ENCODE measurements at regions not wholly inside any gene's neighbourhood (a gene's known extent, or its start where the extent isn't known, plus 50 kb on each side); places are given as distances from the start of the nearest gene placed in this dataset.

GRCh38 chr10:33927347-33927746 is 592.9 kb upstream of the NRP1 start:
- intact Hi-C loops (cut with DNase I; ENCODE audit: low total_unique reads), result no loop called here
- DNase-seq, result no peak
- in situ Hi-C loops (cut with MboI; ENCODE audit: low pct_ligation_motif_present in 1 of 4, low pct_unique_long_range_greater_than_20kb in 1 of 4, low sequenced_read_pairs in 3 of 4), result no loop called here
- WGBS, 2 donors (ENCODE audit: low coverage in 1 of 2), result 82 to 100% methylated on average over 2 to 7 of the region's 7 CpGs
- Histone ChIP-seq H3K4me1 (no peaks in the 10 kb centered on the region), H3K27ac (no peak overlapping the region), H3K36me3 (no peaks in the 10 kb centered on the region), H3K4me3 (no peak overlapping the region), H3K9me3 (no peaks in the 10 kb centered on the region), H3K27me3 (no peaks in the 10 kb centered on the region)
- TF ChIP-seq EP300 (IDR thresholded peaks at IDR 0.05; ENCODE audit: low read depth), result no peak
- no peak for TF ChIP-seq POLR2AphosphoS5 (IDR thresholded peaks at IDR 0.05)
- no peak for TF ChIP-seq POLR2A (IDR thresholded peaks at IDR 0.05)
- no peak for TF ChIP-seq CTCF (IDR thresholded peaks at IDR 0.05)

DNA sequence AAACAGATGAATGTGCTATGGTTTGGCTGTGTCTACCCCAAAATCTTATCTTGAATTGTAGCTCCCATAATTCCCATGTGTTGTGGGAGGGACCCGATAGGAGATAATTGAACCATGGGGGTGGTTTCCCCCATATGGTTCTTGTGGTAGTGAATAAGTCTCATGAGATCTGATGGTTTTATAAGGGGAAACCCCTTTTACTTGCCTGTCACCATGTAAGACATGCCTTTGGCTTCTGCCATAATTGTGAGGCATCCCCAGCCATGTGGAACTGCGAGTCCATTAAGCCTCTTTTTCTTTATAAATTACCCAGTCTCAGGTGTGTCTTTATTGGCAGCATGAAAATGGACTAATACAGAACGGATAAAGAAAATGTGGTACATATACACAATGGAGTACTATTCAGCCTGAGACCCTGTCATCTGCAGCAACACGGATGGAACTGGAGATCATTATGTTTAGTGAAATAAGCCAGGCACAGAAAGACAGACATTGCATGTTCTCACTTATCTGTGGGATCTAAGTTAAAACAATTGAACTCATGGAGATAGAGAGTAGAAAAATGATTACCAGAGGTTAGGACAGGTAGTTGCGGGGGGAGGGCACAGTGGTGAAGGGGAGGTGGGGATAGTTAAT is 587.6 kb upstream of the NRP1 start:
- Histone ChIP-seq H3K4me3 (no peak overlapping the region), H3K4me1 (no peaks in the 10 kb centered on the region), H3K36me3 (no peaks in the 10 kb centered on the region), H3K27ac (no peak overlapping the region), H3K27me3 (no peaks in the 10 kb centered on the region), H3K9me3 (no peaks in the 10 kb centered on the region)
- in situ Hi-C loops (cut with MboI; ENCODE audit: low pct_ligation_motif_present in 1 of 4, low pct_unique_long_range_greater_than_20kb in 1 of 4, low sequenced_read_pairs in 3 of 4), result no loop called here
- WGBS, 2 donors (ENCODE audit: low coverage in 1 of 2), result 75 to 83% methylated on average over 4 of the region's 5 CpGs
- DNase-seq, result no peak
- TF ChIP-seq CTCF (IDR thresholded peaks at IDR 0.05) (no peak), POLR2A (IDR thresholded peaks at IDR 0.05) (no peak), EP300 (IDR thresholded peaks at IDR 0.05; ENCODE audit: low read depth) (no peak), POLR2AphosphoS5 (IDR thresholded peaks at IDR 0.05) (no peak)
- intact Hi-C loops (cut with DNase I; ENCODE audit: low total_unique reads), result no loop called here

GRCh38 chr10:33920351-33920750 is 585.9 kb upstream of the NRP1 start:
- TF ChIP-seq POLR2AphosphoS5 (IDR thresholded peaks at IDR 0.05) (no peak), EP300 (IDR thresholded peaks at IDR 0.05; ENCODE audit: low read depth) (no peak)
- DNase-seq, result no peak
- Histone ChIP-seq H3K36me3 (no peaks in the 10 kb centered on the region), H3K4me3 (no peak overlapping the region), H3K9me3 (no peaks in the 10 kb centered on the region), H3K4me1 (no peaks in the 10 kb centered on the region), H3K27ac (no peak overlapping the region), H3K27me3 (no peaks in the 10 kb centered on the region)
- intact Hi-C loops (cut with DNase I; ENCODE audit: low total_unique reads), result no loop called here
- WGBS, 2 donors (ENCODE audit: low coverage in 1 of 2), result 40 to 88% methylated on average over 1 of the region's 1 CpG
- in situ Hi-C loops (cut with MboI; ENCODE audit: low pct_ligation_motif_present in 1 of 4, low pct_unique_long_range_greater_than_20kb in 1 of 4, low sequenced_read_pairs in 3 of 4), result no loop called here

DNA sequence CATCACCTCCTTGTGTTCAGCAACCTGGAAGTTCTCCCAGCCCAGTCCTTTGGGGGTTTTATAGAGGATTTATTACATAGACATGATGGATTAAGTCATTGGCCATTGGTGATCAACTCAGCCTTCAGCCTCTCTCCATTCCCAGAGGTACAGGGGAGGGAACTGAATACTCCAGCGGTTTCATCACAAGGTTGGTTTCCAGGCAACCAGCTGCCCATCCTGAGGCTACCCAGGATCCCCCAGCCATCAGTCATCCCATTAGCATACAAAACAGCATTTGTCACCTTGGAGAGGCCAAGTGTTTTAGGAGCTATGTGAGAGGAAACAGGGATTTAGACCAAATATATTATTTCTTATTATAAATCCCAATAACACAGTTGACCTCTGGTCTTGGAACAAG is 584.8 kb upstream of the NRP1 start:
- no peak overlapping the region for H3K27ac ChIP-seq
- TF ChIP-seq POLR2AphosphoS5 (IDR thresholded peaks at IDR 0.05) (no peak), POLR2A (IDR thresholded peaks at IDR 0.05) (no peak)
- intact Hi-C loops (cut with DNase I; ENCODE audit: low total_unique reads), result no loop called here
- H3K27me3 ChIP-seq, result no peaks in the 10 kb centered on the region
- no peaks in the 10 kb centered on the region for H3K36me3 ChIP-seq
- DNase-seq, result no peak
- no peak overlapping the region for H3K4me3 ChIP-seq
- 90% methylated on average over 1 of the region's 1 CpG; no CpG with 5 or more reads in 1 of the 2 donors for WGBS, 2 donors (ENCODE audit: low coverage in 1 of 2)
- no peaks in the 10 kb centered on the region for H3K4me1 ChIP-seq
- H3K9me3 ChIP-seq, result no peaks in the 10 kb centered on the region
- in situ Hi-C loops (cut with MboI; ENCODE audit: low pct_ligation_motif_present in 1 of 4, low pct_unique_long_range_greater_than_20kb in 1 of 4, low sequenced_read_pairs in 3 of 4), result no loop called here

DNA sequence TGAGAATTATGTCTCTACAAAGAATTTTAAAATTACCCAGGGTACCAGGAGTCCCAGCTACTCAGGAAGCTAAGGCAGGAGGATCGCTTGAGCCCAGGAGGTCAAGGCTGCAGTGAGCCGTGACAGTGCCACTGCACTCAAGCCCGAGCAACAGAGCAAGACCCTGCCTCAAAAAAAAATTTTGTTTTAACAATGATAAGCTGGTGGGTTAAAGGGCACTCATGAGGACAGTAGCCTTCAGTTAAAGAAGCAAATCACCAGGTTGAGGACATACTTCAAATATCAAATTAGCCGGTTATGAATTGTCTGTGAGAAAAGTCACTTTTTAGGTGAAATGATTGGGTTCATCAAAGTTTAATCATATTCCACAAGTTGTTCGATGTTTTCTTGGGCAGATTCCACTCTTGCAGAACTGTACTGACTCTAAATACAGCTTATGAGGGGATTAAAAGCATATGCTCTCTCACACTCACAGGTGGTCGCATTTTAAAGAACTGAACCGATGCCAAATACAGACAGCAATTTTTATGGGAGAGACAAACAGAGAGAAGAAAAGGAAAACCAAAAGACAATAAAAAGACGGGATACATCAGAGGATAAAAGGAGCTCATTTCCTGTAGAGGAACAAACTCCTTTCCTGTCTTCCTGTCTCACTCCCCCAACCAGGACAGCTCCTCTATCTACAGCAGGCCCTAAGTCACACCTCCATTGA is 582.8 kb upstream of the NRP1 start:
- intact Hi-C loops (cut with DNase I; ENCODE audit: low total_unique reads) (no loop called here), in situ Hi-C loops (cut with MboI; ENCODE audit: low pct_ligation_motif_present in 1 of 4, low pct_unique_long_range_greater_than_20kb in 1 of 4, low sequenced_read_pairs in 3 of 4) (no loop called here)
- Histone ChIP-seq H3K4me1 (no peaks in the 10 kb centered on the region), H3K27ac (no peak overlapping the region), H3K9me3 (no peaks in the 10 kb centered on the region), H3K36me3 (no peaks in the 10 kb centered on the region), H3K27me3 (no peaks in the 10 kb centered on the region), H3K4me3 (no peak overlapping the region)
- no peak for DNase-seq
- TF ChIP-seq EP300 (IDR thresholded peaks at IDR 0.05; ENCODE audit: low read depth), result no peak
- no peak for TF ChIP-seq POLR2AphosphoS5 (IDR thresholded peaks at IDR 0.05)
- TF ChIP-seq CTCF (IDR thresholded peaks at IDR 0.05), result no peak
- no peak for TF ChIP-seq POLR2A (IDR thresholded peaks at IDR 0.05)
- WGBS, 2 donors (ENCODE audit: low coverage in 1 of 2), result 51 to 64% methylated on average over 8 of the region's 8 CpGs
